ENCODE measurements at regions not wholly inside any gene's neighbourhood (a gene's known extent, or its start where the extent isn't known, plus 50 kb on each side); places are given as distances from the start of the nearest gene placed in this dataset.
"Not testable (repeated sequence)": the region's sequence is repeated elsewhere in the genome, so short reads cannot be mapped to it uniquely, and the experiment has no call there.

DNA sequence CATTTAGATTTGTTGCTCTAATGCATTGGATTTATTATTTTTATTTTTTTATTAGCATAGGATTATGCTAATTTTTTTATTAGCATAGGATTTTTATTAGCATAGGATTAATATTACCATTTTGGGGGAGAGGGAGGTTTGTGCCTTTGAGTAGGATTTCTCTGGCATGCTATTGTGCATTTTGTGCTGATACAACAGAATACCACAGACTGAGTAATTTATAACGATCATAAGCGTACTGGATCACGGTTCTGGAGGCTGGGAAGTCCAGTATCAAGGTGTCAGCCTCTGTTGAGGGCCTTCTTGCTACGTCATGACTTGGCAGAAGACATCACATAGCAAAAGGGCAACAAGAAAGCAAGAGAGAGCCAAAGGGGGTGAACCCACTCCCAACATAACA is 187.5 kb downstream of the XPNPEP1 start:
- no peak overlapping the region for H3K4me3 ChIP-seq
- no peak for DNase-seq (ENCODE audit: low spot score)
- no peak overlapping the region for H3K27ac ChIP-seq
- no peak for ATAC-seq (ENCODE audit: insufficient number of reproducible peaks, low FRiP score, low read depth)
- H3K27me3 ChIP-seq (replicated peaks; ENCODE audit: insufficient read depth): no peaks in the 10 kb centered on the region
- no peaks in the 10 kb centered on the region for H3K36me3 ChIP-seq
- no peaks in the 10 kb centered on the region for H3K4me1 ChIP-seq (ENCODE audit: control insufficient read depth in 1 of 2, low read depth in 2 of 2)
- H3K9me3 ChIP-seq: no peaks in the 10 kb centered on the region
- no peak for TF ChIP-seq CTCF (IDR thresholded peaks at IDR 0.05)

GRCh38 chr10:109732254-109732965 is 190.9 kb downstream of the XPNPEP1 start:
- no peak for TF ChIP-seq CTCF (IDR thresholded peaks at IDR 0.05)

DNA sequence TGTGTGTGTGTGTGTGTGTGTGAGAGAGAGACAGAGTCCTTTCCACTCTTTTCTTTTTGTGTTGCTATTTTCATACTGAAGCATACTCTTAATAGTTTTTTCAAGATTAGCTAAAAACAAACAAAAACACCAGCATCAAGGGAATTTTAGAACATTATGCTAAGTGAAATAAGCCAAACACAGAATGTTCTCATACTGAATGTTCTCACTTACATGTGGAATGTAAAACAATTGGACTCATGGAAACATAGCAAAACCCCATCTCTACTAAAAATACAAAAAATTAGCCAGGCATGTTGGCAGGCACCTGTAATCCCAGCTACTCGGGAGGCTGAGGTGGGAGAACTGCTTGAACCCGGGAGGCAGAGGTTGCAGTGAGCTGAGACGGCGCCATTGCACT is 193.4 kb downstream of the XPNPEP1 start:
- not testable (repeated sequence) for H3K4me3 ChIP-seq; ATAC-seq (ENCODE audit: insufficient number of reproducible peaks, low FRiP score, low read depth); H3K27me3 ChIP-seq (replicated peaks; ENCODE audit: insufficient read depth); H3K36me3 ChIP-seq; H3K4me1 ChIP-seq (ENCODE audit: control insufficient read depth in 1 of 2, low read depth in 2 of 2); H3K9me3 ChIP-seq; DNase-seq (ENCODE audit: low spot score)
- peak overlapping the region in 1 of 2 donors; percentile 12 for H3K27ac ChIP-seq

More at GRCh38 chr10:109732254-109732965, 190.9 kb downstream of the XPNPEP1 start:
- no peaks in the 10 kb centered on the region for H3K36me3 ChIP-seq
- ATAC-seq (ENCODE audit: insufficient number of reproducible peaks, low FRiP score, low read depth): no peak
- no peaks in the 10 kb centered on the region for H3K9me3 ChIP-seq
- H3K4me1 ChIP-seq (ENCODE audit: control insufficient read depth in 1 of 2, low read depth in 2 of 2): no peaks in the 10 kb centered on the region
- no peaks in the 10 kb centered on the region for H3K27me3 ChIP-seq (replicated peaks; ENCODE audit: insufficient read depth)
- DNase-seq (ENCODE audit: low spot score): no peak
- no peak overlapping the region for H3K27ac ChIP-seq
- H3K4me3 ChIP-seq: no peak overlapping the region

DNA sequence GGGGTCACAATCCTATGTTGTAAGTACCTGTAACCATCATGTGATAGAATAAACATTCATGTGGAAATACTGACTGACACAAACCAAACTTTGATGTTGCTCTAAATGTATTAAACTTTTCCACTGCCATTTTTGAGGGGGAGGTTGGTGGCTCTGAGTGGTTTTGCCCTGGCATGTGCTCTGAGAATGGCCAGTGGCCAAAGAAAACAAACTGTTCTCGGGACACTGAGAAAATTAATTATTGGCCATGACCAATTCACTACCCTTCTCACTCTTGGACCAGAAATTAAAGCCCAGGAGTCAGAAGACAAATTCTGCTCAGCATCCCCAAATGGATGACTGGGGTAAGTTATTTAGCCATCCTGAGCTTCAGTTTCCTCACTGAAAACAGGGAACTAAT is 195.9 kb downstream of the XPNPEP1 start:
- Histone ChIP-seq H3K4me1 (ENCODE audit: control insufficient read depth in 1 of 2, low read depth in 2 of 2) (no peaks in the 10 kb centered on the region), H3K27ac (no peak overlapping the region), H3K27me3 (replicated peaks; ENCODE audit: insufficient read depth) (no peaks in the 10 kb centered on the region), H3K36me3 (no peaks in the 10 kb centered on the region), H3K4me3 (no peak overlapping the region), H3K9me3 (no peaks in the 10 kb centered on the region)
- ATAC-seq (ENCODE audit: insufficient number of reproducible peaks, low FRiP score, low read depth): no peak
- DNase-seq (ENCODE audit: low spot score): no peak
- no peak for TF ChIP-seq CTCF (IDR thresholded peaks at IDR 0.05)

- no peak for ATAC-seq (ENCODE audit: insufficient number of reproducible peaks, low FRiP score, low read depth)
These were observed 196.8 kb downstream of the XPNPEP1 start for GRCh38 chr10:109726473-109726872.

More at GRCh38 chr10:109726473-109726872, 196.8 kb downstream of the XPNPEP1 start:
- Histone ChIP-seq H3K4me3 (no peak overlapping the region), H3K27me3 (replicated peaks; ENCODE audit: insufficient read depth) (no peaks in the 10 kb centered on the region), H3K4me1 (ENCODE audit: control insufficient read depth in 1 of 2, low read depth in 2 of 2) (no peaks in the 10 kb centered on the region), H3K36me3 (no peaks in the 10 kb centered on the region), H3K27ac (no peak overlapping the region), H3K9me3 (no peaks in the 10 kb centered on the region)
- DNase-seq (ENCODE audit: low spot score): no peak
- TF ChIP-seq CTCF (IDR thresholded peaks at IDR 0.05): no peak
